Gastroesophageal sphincter (tissue), 4 donors: ENCODE measurements at regions not wholly inside any gene's neighbourhood (a gene's known extent, or its start where the extent isn't known, plus 50 kb on each side); places are given as distances from the start of the nearest gene placed in this dataset.

Experiments used
- ATAC-seq: fragments of 150-250 bp; one replicate; pipeline ENCODE4 v1.9.1; 2016; ENCODE audit warnings: mild to moderate bottlenecking, moderate library complexity
- H3K27ac ChIP-seq, 4 donors: fragments of 200-600 bp; sonication (generic) in 3 of 4; 1 replicate in 3 of 4; 2 replicates in 1 of 4; pipeline ENCODE4 v1.5.1; 2016 to 2019
- H3K27me3 ChIP-seq: fragments of 200-600 bp; sonication (generic); one replicate; pipeline ENCODE4 v1.5.1; 2019
- H3K36me3 ChIP-seq, 2 donors: fragments of 200-600 bp; sonication (generic); one replicate each; pipeline ENCODE4 v1.5.1; 2019; ENCODE audit warnings: control low read depth in 1 of 2
- H3K4me1 ChIP-seq, 3 donors: fragments of 200-600 bp; sonication (generic); 1 replicate in 2 of 3; 2 replicates in 1 of 3; pipeline ENCODE4 v1.5.1; 2016 to 2019; ENCODE audit warnings: control low read depth in 2 of 3
- H3K4me3 ChIP-seq, 2 donors: fragments of 200-600 bp; sonication (generic); one replicate each; pipeline ENCODE4 v1.5.1; 2019; ENCODE audit warnings: mild to moderate bottlenecking in 1 of 2, moderate library complexity in 1 of 2
- H3K9me3 ChIP-seq, 3 donors: fragments of 200-600 bp; sonication (generic); one replicate each; pipeline ENCODE4 v1.5.1; 2017 to 2019; ENCODE audit warnings: control low read depth in 2 of 3
- CTCF ChIP-seq, 4 experiments: fragments of 200-600 bp in 2 of 4; fragments of 450-650 bp in 2 of 4; sonication (generic) in 1 of 4; IDR thresholded peaks; one replicate each; pipeline ENCODE4 v1.5.1; 2017 to 2019; ENCODE audit warnings: antibody characterized with exemption in 4 of 4, mild to moderate bottlenecking in 2 of 4, moderate library complexity in 2 of 4
- EP300 ChIP-seq: sonication (generic); formaldehyde crosslinking; IDR thresholded peaks from one replicate; pipeline ENCODE4 v1.6.1; 2017; ENCODE audit warnings: antibody characterized with exemption, mild to moderate bottlenecking
- POLR2A ChIP-seq, 2 donors: fragments of 450-650 bp; IDR thresholded peaks; one replicate each; pipeline ENCODE4 v1.6.1; 2017; ENCODE audit warnings: antibody characterized with exemption in 2 of 2, mild to moderate bottlenecking in 2 of 2, moderate library complexity in 1 of 2
- POLR2AphosphoS5 ChIP-seq: sonication (generic); formaldehyde crosslinking; IDR thresholded peaks from one replicate; pipeline ENCODE4 v1.6.1; 2017; ENCODE audit warnings: antibody characterized with exemption
- WGBS, 2 donors: methylation state at CpG; one replicate each; pipeline ENCODE4 v1.1.5; 2018; ENCODE audit warnings: low coverage in 1 of 2; 5-methylcytosine and 5-hydroxymethylcytosine counted together

GRCh38 chr7:149568218-149568617 lies 70.6 kb upstream of the ZNF746 start:
- TF ChIP-seq POLR2A (IDR thresholded peaks at IDR 0.05) (no peak), POLR2AphosphoS5 (no peak), CTCF (IDR thresholded peaks at IDR 0.05) (no peak), EP300 (no peak)
- WGBS, 2 donors = 86 to 100% methylated on average over 1 to 3 of the region's 5 CpGs
- Histone ChIP-seq H3K27ac (no peak overlapping the region), H3K36me3 (peaks cover 0 to 9% of the 10 kb centered on the region in 2 donors), H3K4me1 (peaks cover 2 to 45% (median 7%) of the 10 kb centered on the region in 3 donors), H3K9me3 (peaks cover 0 to 28% (median 0%) of the 10 kb centered on the region in 3 donors), H3K27me3 (no peaks in the 10 kb centered on the region), H3K4me3 (no peak overlapping the region)
- ATAC-seq = no peak

GRCh38 chr7:149566103-149566502 lies 68.5 kb upstream of the ZNF746 start:
- WGBS, 2 donors = 80 to 88% methylated on average over 3 of the region's 3 CpGs
- Histone ChIP-seq H3K4me3 (no peak overlapping the region), H3K36me3 (peaks cover 0 to 9% of the 10 kb centered on the region in 2 donors), H3K27ac (no peak overlapping the region), H3K9me3 (peaks cover 0 to 26% (median 0%) of the 10 kb centered on the region in 3 donors), H3K4me1 (peaks cover 2 to 40% (median 7%) of the 10 kb centered on the region in 3 donors), H3K27me3 (no peaks in the 10 kb centered on the region)
- TF ChIP-seq POLR2AphosphoS5 (no peak), EP300 (no peak), POLR2A (IDR thresholded peaks at IDR 0.05) (no peak), CTCF (IDR thresholded peaks at IDR 0.05) (no peak)
- no peak for ATAC-seq

GRCh38 chr7:149565096-149565382 lies 67.4 kb upstream of the ZNF746 start:
- TF ChIP-seq CTCF (IDR thresholded peaks at IDR 0.05) (no peak), EP300 (no peak), POLR2A (IDR thresholded peaks at IDR 0.05) (no peak)
- Histone ChIP-seq H3K36me3 (peaks cover 0 to 19% of the 10 kb centered on the region in 2 donors), H3K4me3 (no peak overlapping the region), H3K9me3 (peaks cover 0 to 18% (median 0%) of the 10 kb centered on the region in 3 donors), H3K27me3 (no peaks in the 10 kb centered on the region), H3K27ac (no peak overlapping the region), H3K4me1 (peaks cover 2 to 40% (median 7%) of the 10 kb centered on the region in 3 donors)
- no peak for ATAC-seq
- WGBS, 2 donors = 29 to 56% methylated on average over 1 of the region's 1 CpG

- TF ChIP-seq POLR2A (IDR thresholded peaks at IDR 0.05) = no peak
- no peak for TF ChIP-seq CTCF (IDR thresholded peaks at IDR 0.05)
- no peak for TF ChIP-seq POLR2AphosphoS5
- no peak for TF ChIP-seq EP300
- Histone ChIP-seq H3K4me3 (no peak overlapping the region), H3K27me3 (no peaks in the 10 kb centered on the region), H3K36me3 (peaks cover 0 to 17% of the 10 kb centered on the region in 2 donors), H3K27ac (no peak overlapping the region), H3K4me1 (peaks cover 2 to 40% (median 7%) of the 10 kb centered on the region in 3 donors), H3K9me3 (peaks cover 0 to 12% (median 0%) of the 10 kb centered on the region in 3 donors)
- WGBS, 2 donors = 85 to 100% methylated on average over 3 to 4 of the region's 4 CpGs
- ATAC-seq = no peak
Observed at GRCh38 chr7:149564340-149565095, 66.9 kb upstream of the ZNF746 start.

GRCh38 chr7:149562602-149563001 lies 65.0 kb upstream of the ZNF746 start:
- no peak for ATAC-seq
- no peak for TF ChIP-seq POLR2A (IDR thresholded peaks at IDR 0.05)
- no peak for TF ChIP-seq POLR2AphosphoS5
- no peak for TF ChIP-seq CTCF (IDR thresholded peaks at IDR 0.05)
- TF ChIP-seq EP300 = no peak
- 73 to 79% methylated on average over 4 of the region's 4 CpGs for WGBS, 2 donors

More at GRCh38 chr7:149562602-149563001, 65.0 kb upstream of the ZNF746 start:
- peaks cover 2 to 32% (median 7%) of the 10 kb centered on the region in 3 donors for H3K4me1 ChIP-seq
- peaks cover 0 to 30% of the 10 kb centered on the region in 2 donors for H3K36me3 ChIP-seq
- peaks cover 0 to 5% (median 0%) of the 10 kb centered on the region in 3 donors for H3K9me3 ChIP-seq
- H3K27me3 ChIP-seq = no peaks in the 10 kb centered on the region
- H3K4me3 ChIP-seq = no peak overlapping the region
- no peak overlapping the region for H3K27ac ChIP-seq
